GM19043 (cell line): ENCODE measurements at regions not wholly inside any gene's neighbourhood (a gene's known extent, or its start where the extent isn't known, plus 50 kb on each side); places are given as distances from the start of the nearest gene placed in this dataset.
"Not testable (repeated sequence)": the region's sequence is repeated elsewhere in the genome, so short reads cannot be mapped to it uniquely, and the experiment has no call there.

ENCODE experiments used
- ATAC-seq: cut with Tn5 transposase; IDR thresholded peaks from one replicate; pipeline ENCODE4 v1.9.1; 2021; ENCODE audit warnings: low read depth; ENCODE audit not compliant: unreplicated experiment

DNA sequence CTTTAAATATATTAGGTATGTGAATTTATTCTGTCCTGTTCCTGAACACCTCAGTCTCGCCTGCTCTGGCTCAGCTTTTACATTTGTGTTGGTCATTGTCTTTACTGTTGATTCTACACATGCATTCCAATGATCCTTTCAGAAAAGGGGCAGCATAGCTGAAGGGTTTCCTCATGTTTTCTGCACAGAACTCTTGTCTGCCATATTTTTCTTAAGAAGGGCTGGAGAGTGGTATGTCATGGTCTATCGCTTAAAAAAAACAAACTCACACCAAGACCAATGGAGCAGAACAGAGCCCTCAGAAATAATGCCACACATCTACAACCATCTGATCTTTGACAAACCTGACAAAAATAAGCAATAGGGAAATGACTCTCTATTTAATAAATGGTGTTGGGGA is 215.8 kb upstream of the HSFY2 start:
- no peak for ATAC-seq

- no peak for ATAC-seq
Observed at GRCh38 chrY:18966001-18966400, 192.5 kb upstream of the HSFY2 start.

DNA sequence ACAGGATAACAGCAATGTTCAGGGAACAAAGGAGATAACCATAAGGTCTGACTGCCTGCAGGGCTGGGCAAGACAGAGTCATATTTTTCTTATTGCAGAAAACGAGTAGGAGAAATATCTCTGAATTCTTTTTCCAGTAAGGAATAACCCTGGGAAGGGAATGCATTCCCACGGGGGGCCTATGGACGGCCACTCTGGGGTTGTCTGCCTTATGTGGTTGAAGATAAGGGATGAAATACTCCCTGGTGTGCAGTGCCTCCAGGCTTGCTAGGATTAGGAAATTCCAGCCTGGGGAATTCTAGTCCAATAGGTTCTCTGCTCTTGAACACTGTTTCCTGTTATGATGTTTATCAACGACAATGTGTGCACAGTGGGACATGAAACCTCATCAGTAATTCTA is 185.3 kb upstream of the HSFY2 start:
- ATAC-seq = no peak

GRCh38 chrY:18951657-18952435 is 178.3 kb upstream of the HSFY2 start:
- ATAC-seq = no peak

DNA sequence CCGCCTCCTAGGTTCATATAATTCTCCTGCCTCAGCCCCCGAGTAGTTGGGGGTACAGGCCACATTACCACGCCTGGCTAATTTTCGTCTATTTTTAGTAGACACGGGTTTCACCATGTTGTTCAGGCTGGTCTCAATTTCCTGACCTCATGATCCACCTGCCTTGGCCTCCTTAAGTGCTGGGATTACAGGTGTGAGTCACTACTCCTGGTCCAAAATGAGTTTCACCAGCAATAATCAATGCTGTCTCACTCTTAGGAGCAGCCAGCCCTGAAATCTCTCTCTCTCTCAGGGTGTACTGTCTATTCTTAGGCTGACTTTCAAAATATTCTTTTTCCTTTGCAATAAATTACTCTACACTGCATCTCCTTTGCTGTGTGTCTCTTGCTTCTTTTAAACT is 177.5 kb upstream of the HSFY2 start:
- no peak for ATAC-seq

DNA sequence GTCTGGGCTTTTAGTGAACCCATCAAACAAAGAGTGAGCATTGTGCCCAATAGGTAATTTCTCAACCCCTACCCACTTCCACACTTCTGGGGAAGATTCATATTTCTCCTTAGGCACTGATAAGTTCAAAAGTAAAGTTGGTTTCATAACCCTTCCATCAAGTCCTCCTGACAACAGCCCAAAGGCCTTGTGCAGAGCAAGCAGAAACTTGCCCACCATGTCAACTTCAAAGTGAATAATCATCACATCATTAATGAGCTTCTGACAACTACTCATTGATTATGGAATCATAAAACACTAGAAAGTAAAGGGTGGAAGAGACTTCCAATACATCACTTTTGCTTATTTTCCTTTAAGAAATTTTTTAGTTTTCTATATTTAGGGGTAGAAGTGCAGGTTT is 163.3 kb upstream of the HSFY2 start:
- no peak for ATAC-seq

DNA sequence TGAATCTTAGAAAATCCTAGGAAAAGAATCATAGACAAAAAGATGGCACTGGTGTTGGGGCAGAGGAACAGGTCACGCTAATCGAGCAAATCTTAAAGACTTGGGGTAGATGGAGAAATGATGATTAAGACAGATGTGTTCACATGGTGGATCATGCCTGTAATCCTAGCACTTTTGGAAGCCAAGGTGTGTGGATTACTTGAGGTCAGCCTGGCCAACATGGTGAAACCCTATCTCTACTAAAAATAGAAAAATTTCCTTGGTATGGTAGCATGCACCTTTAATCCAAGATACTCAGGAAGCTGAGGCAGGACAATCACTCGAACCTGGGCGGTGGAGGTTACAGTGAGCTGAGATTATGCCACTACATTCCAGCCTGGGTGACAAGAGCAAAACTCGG is 145.7 kb upstream of the HSFY2 start:
- ATAC-seq = no peak

DNA sequence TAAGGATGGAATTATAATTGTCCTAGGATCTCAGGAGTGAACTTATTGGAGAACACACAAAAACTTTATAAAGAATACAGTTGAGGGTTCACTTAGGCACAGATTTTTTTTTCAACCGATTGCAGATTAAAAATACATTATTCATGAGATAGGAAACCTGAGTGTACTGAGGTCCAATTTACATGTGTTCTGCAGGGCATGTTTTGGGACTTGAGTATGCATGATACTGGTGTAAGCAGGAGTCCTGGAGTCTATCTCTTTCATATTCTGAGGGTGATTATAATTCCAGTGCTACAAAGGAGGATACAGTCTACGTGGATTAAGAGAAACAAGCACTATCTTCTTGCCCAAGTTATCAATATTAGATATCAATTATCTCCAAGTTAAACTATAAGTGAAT is 139.3 kb upstream of the HSFY2 start:
- ATAC-seq = no peak

DNA sequence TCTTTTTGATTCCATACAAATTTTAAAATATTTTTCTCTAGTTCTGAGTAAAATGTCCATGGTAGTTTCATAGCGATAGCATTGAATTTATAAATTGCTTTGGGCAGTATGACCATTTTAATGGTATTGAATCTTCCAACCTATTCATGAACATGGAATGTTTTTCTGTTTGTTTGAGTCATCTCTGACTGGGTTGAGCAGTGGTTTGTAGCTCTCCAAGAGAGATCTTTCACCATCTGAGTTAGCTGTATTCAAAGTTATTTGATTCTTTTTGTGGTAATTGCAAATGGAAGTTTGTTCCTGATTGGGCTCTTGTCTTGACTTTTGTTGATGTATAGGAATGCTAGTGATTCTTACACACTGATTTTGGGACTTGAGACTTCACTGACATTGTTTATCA is 136.3 kb upstream of the HSFY2 start:
- no peak for ATAC-seq

GRCh38 chrY:18906198-18906597 is 132.7 kb upstream of the HSFY2 start:
- not testable (repeated sequence) for ATAC-seq

- ATAC-seq = no peak
Observed at GRCh38 chrY:18904296-18904695, 130.8 kb upstream of the HSFY2 start.

DNA sequence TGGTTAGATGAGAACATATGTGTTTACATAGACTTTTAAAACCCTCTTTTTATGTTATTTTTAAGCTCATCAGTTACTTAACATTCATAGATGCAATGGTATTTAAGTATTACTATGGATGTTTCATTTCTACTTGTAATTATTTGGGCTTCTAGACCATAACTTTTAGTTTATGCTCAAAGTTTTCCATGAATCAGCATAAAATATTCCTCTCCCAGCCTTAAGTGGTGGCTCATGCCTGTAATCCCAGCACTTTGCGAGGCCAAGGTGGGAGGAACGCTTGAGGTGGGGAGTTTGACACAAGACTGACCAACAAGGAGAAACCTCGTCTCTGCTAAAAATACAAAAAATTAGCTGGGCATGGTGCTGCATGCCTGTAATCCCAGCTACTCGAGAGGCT is 118.5 kb upstream of the HSFY2 start:
- ATAC-seq = no peak

- ATAC-seq = no peak
Observed at GRCh38 chrY:18889548-18889947, 116.0 kb upstream of the HSFY2 start.

- ATAC-seq = no peak
Observed at GRCh38 chrY:18884748-18885147, 111.2 kb upstream of the HSFY2 start.

GRCh38 chrY:18869145-18869544 is 95.6 kb upstream of the HSFY2 start:
- ATAC-seq = not testable (repeated sequence)

- not testable (repeated sequence) for ATAC-seq
Observed at GRCh38 chrY:18866887-18867551, 93.5 kb upstream of the HSFY2 start.

DNA sequence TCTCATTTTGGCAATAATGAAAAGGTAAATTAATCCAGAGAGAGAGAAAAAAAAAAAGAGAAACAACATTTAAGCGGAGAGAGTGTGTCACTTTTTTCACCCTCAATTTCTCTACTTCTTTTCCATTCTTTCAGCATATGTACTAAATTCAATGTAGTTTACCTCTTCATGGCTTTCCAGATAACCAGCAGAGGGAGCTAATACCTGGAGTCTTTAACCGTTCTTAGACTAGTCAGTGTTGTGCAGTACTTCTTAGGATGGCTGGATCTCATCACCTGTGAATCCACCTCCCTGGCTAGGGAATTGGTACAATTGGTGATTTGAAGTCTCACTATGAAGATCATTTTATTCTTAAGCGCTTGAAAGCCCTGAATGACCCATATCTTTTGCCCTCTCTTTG is 87.3 kb upstream of the HSFY2 start:
- not testable (repeated sequence) for ATAC-seq

DNA sequence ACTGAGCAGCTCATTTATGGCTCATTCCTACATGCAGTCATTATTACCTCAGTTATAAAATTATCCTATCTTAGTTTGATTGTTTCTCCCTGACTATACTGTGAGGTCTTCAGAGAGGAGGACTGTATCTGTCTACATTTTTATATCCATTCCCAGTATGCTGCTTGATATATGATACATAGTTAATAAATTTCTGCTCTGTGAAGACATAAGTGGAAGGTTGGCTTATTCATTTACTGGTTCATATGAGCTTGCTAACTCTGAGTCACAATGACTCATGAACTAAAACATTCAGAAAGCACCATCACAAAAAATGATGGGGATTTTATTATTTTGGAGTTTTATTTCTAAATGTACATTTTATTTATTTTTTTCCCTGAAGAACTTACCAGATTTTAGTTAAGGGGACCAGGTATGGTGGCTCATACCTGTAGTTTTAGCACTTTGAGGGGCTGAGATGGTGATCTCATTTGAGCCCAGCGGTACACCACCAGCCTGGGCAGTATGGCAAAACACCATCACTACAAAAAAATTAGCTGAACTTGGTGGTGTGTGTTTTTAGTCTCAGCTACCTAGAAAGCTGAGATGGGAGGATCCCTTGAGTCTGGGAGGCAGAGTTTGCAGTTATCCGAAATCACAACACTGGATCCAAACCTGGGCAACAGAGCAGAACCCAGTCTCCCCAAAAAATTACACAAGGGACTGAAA is 85.1 kb upstream of the HSFY2 start:
- not testable (repeated sequence) for ATAC-seq

DNA sequence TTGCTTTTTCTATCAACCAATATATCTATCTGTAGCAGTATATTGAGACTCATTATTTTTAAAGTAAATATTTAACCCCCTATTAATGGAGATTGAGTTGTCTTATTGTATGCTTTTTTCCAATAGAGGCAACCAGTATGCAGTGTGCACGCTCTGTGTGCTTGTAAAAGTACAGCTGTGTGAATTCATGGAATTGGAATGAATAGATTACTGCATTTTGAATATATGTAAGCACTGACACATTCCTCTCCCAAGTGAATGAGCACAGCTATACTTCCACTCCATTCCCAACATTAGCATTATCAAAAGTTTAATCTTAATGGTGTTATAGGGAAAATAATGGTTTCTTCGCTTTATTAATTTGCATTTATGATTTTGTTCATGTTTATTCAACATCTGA is 81.6 kb upstream of the HSFY2 start:
- ATAC-seq = not testable (repeated sequence)

GRCh38 chrY:18853323-18853722 is 79.8 kb upstream of the HSFY2 start:
- not testable (repeated sequence) for ATAC-seq

DNA sequence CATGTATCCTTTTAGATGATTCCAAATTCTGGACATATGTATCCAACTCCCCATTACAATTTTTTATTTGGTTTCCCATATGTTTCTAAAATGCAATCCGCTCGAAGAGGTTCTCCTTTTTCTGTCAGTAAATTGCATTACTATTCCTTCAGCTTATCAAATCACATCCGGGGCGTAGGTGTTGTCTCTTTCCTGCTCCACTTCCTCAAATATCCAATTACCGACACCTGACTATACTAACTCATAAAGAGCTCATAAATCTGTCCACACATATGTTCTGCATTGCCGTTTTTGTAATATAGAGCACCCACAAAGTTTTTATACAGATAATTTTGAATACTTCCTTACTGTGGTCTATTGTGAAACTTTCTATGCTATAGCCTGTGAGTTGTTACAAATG is 63.1 kb upstream of the HSFY2 start:
- not testable (repeated sequence) for ATAC-seq
